Testis (tissue), 2 donors: ENCODE measurements at regions not wholly inside any gene's neighbourhood (a gene's known extent, or its start where the extent isn't known, plus 50 kb on each side); places are given as distances from the start of the nearest gene placed in this dataset.

ENCODE experiments used
- DNase-seq: peaks from one replicate; pipeline ENCODE4 v3.0.0-alpha.2; 2019
- H3K27ac ChIP-seq, 2 donors: fragments of 200-600 bp; sonication (generic); one replicate each; pipeline ENCODE4 v1.5.1; 2019
- H3K27me3 ChIP-seq: fragments of 200-600 bp; sonication (generic); one replicate; pipeline ENCODE4 v1.5.1; 2019
- H3K36me3 ChIP-seq: fragments of 200-600 bp; sonication (generic); one replicate; pipeline ENCODE4 v1.5.1; 2017; ENCODE audit warnings: low read depth; ENCODE audit errors: missing control alignments
- H3K4me1 ChIP-seq: fragments of 200-600 bp; sonication (generic); one replicate; pipeline ENCODE4 v1.5.1; 2019
- H3K4me3 ChIP-seq, 2 donors: fragments of 200-600 bp; sonication (generic); one replicate each; pipeline ENCODE4 v1.5.1; 2017 to 2019
- H3K9me3 ChIP-seq: fragments of 200-600 bp; sonication (generic); one replicate; pipeline ENCODE4 v1.5.1; 2017
- POLR2A ChIP-seq: fragments of 450-650 bp; IDR thresholded peaks from one replicate; pipeline ENCODE4 v1.6.1; 2017; ENCODE audit warnings: antibody characterized with exemption, mild to moderate bottlenecking, moderate library complexity
- WGBS, 2 donors: methylation state at CpG; one replicate each; pipeline ENCODE4 v1.1.5; 2018; 5-methylcytosine and 5-hydroxymethylcytosine counted together
- intact Hi-C: fragments of 100-400 bp; cut with DNase I; formaldehyde crosslinking; loops from one replicate; pipeline ENCODE4 v1.15.1; 2023; ENCODE audit warnings: low total_unique reads
- TF ChIP-seq, protein P1 (sequence below), 3 experiments: fragments of 450-650 bp in 2 of 3; fragments of 200-600 bp in 1 of 3; sonication (generic) in 1 of 3; IDR thresholded peaks; one replicate each; pipeline ENCODE4 v1.5.1; 2016 to 2019; ENCODE audit warnings: antibody characterized with exemption in 3 of 3, mild to moderate bottlenecking in 2 of 3, moderate library complexity in 1 of 3

DNA sequence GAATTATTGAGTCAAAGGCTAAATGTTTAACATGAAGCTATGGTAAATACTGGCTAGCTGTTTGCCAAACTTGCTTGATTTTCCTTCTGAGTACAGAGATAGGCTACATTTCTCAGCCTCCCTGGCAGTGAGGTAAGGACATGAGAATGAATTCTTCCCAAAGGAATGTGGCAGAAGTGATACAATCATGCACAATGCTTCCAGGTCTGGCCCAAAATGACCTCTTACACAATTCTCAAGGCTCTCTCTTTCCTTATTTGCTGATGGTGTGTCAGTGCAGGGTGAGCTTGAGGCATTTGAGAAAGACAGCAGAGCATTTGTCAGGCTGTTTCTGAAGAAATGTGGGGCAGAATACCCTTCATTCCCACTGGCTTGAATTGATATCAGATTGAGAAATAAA is 95.6 kb upstream of the NABP1 start:
- Histone ChIP-seq H3K36me3 (no peaks in the 10 kb centered on the region), H3K4me1 (no peaks in the 10 kb centered on the region), H3K4me3 (no peak overlapping the region), H3K27me3 (no peaks in the 10 kb centered on the region), H3K9me3 (no peaks in the 10 kb centered on the region), H3K27ac (no peak overlapping the region)
- TF ChIP-seq, protein P1, sequence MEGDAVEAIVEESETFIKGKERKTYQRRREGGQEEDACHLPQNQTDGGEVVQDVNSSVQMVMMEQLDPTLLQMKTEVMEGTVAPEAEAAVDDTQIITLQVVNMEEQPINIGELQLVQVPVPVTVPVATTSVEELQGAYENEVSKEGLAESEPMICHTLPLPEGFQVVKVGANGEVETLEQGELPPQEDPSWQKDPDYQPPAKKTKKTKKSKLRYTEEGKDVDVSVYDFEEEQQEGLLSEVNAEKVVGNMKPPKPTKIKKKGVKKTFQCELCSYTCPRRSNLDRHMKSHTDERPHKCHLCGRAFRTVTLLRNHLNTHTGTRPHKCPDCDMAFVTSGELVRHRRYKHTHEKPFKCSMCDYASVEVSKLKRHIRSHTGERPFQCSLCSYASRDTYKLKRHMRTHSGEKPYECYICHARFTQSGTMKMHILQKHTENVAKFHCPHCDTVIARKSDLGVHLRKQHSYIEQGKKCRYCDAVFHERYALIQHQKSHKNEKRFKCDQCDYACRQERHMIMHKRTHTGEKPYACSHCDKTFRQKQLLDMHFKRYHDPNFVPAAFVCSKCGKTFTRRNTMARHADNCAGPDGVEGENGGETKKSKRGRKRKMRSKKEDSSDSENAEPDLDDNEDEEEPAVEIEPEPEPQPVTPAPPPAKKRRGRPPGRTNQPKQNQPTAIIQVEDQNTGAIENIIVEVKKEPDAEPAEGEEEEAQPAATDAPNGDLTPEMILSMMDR (IDR thresholded peaks at IDR 0.05) = no peak
- no peak for TF ChIP-seq POLR2A
- no peak for DNase-seq
- intact Hi-C loops = no loop called here

DNA sequence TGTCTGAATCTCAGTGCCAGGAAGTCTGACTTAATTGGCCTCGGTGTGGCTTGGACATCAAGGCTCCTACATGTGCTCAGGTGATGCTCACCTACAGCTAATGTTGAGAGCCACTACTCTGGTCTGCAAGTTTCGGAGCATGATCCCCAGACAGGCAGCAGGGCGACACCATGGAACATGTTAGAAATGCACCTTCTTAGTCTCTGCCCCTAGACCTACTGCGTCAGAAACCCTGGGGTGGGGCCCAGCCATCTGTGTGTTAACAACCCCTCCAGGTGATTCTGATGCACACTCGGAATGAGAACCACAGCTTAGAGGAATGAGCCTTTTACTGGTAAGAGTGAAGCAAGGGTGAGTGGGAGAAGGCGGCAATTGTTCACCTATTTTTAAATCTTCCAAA is 86.9 kb upstream of the NABP1 start:
- Histone ChIP-seq H3K36me3 (no peaks in the 10 kb centered on the region), H3K27ac (no peak overlapping the region), H3K27me3 (no peaks in the 10 kb centered on the region), H3K4me1 (no peaks in the 10 kb centered on the region), H3K4me3 (no peak overlapping the region), H3K9me3 (no peaks in the 10 kb centered on the region)
- TF ChIP-seq, protein P1 (IDR thresholded peaks at IDR 0.05) = no peak
- no peak for TF ChIP-seq POLR2A
- DNase-seq = no peak
- 95 to 96% methylated on average over 6 of the region's 6 CpGs for WGBS, 2 donors
- intact Hi-C loops = no loop called here

DNA sequence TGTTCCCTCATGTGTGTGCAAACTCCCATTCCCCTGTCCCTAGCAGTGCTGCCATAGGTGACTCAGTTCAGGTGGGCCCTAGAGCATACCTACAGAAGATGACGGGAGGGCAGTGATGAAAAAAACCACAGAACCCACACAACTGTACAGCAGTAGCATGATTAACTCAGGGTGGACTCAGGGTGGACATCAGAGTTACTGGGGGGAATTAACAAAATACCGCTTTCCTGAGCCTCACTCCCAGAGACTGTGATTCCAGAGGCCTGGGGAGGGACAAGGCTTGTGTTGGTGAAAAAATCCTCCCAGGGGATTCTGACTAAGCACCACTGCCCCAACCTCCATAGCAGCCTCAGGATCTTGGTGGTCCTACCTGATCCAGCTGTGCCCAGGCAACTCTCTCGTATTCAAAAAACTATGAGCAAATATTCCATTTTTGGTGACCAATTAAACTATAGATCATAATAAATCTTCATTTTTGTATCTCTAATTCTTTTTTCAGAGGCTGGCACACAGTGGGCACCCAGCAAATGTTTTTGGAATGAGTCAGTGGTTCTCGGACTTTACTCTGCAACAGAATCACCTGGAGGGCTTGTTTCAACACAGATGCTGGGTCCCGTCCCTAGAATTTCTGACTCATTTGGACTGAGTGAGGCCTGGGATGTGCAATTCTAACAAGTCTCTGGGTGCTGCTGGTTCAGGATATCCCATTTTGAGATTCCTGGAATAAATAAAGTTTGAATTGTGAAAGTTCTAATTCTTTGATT is 84.1 kb upstream of the NABP1 start:
- Histone ChIP-seq H3K9me3 (no peaks in the 10 kb centered on the region), H3K4me1 (no peaks in the 10 kb centered on the region), H3K27ac (no peak overlapping the region), H3K4me3 (no peak overlapping the region), H3K27me3 (no peaks in the 10 kb centered on the region), H3K36me3 (no peaks in the 10 kb centered on the region)
- intact Hi-C loops = no loop called here
- no peak for DNase-seq
- TF ChIP-seq POLR2A = no peak
- TF ChIP-seq, protein P1 (IDR thresholded peaks at IDR 0.05) = no peak
- WGBS, 2 donors = 75 to 91% methylated on average over 5 of the region's 5 CpGs

DNA sequence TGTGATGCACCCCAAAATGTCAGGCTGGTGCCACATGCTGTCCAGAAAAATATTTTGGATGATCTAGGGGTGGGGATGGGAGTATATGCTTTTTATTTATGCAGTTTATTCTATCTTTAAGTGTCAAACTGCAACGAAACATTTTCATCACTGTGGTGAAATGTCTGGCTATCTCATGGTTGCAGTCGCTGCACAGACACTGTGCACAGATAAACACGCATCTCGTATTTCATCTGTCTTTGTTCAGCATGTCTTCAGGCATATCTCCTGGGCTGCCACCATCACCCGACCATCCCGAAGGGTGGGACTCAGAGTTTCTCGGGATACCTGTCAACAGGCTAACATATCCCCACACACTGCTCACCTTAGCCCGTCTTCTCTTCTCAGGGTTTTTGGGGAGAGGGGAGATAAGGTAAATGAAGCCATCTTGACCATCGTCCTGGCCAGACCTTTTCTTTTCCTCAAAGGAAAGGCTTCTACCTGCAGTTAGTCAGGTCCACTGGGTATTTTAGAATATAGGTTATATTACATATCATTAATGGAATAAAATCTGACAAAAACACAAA is 80.7 kb upstream of the NABP1 start:
- H3K4me1 ChIP-seq = no peaks in the 10 kb centered on the region
- no peak overlapping the region for H3K4me3 ChIP-seq
- H3K9me3 ChIP-seq = no peaks in the 10 kb centered on the region
- no peaks in the 10 kb centered on the region for H3K27me3 ChIP-seq
- WGBS, 2 donors = 72 to 83% methylated on average over 9 of the region's 9 CpGs
- H3K36me3 ChIP-seq = no peaks in the 10 kb centered on the region
- no peak for TF ChIP-seq POLR2A
- TF ChIP-seq, protein P1 (IDR thresholded peaks at IDR 0.05) = no peak
- no peak overlapping the region for H3K27ac ChIP-seq
- DNase-seq = no peak
- intact Hi-C loops = no loop called here

DNA sequence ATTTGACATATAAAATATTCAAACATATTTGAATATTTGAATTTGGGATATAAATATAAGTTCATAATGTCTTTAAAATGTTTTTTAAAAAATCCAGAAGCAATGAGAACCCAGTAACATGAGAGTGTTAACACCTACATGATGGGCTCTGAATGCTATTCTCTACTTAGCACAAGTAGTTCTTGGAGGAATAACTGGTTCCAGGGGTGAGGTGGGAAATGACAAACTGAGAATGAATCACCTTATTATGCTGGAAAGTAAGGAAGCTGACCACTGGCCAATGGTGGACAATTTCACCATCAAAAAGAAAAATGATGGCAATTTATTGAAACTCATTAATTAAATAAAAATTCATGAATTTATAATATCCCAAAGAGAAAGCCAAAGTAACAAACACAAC is 79.6 kb upstream of the NABP1 start:
- Histone ChIP-seq H3K4me3 (no peak overlapping the region), H3K9me3 (no peaks in the 10 kb centered on the region), H3K36me3 (no peaks in the 10 kb centered on the region), H3K27me3 (no peaks in the 10 kb centered on the region), H3K27ac (no peak overlapping the region), H3K4me1 (no peaks in the 10 kb centered on the region)
- intact Hi-C loops = no loop called here
- TF ChIP-seq, protein P1 (IDR thresholded peaks at IDR 0.05) = no peak
- TF ChIP-seq POLR2A = no peak
- DNase-seq = no peak
